ENCODE measurements at regions not wholly inside any gene's neighbourhood (a gene's known extent, or its start where the extent isn't known, plus 50 kb on each side); places are given as distances from the start of the nearest gene placed in this dataset.

GRCh38 chr2:150976604-150977003 is 285.1 kb downstream of the RBM43 start:
- intact Hi-C loops (cut with DNase I; ENCODE audit: low total_unique reads), result no loop called here
- Histone ChIP-seq H3K9me3 (no peaks in the 10 kb centered on the region), H3K4me3 (no peak overlapping the region), H3K27ac (no peak overlapping the region), H3K4me1 (no peaks in the 10 kb centered on the region), H3K36me3 (ENCODE audit: low read depth, missing control alignments) (no peaks in the 10 kb centered on the region), H3K27me3 (no peaks in the 10 kb centered on the region)
- DNase-seq, result no peak
- no peak for TF ChIP-seq POLR2A (IDR thresholded peaks at IDR 0.05)
- no peak for TF ChIP-seq CTCF (IDR thresholded peaks at IDR 0.05)

DNA sequence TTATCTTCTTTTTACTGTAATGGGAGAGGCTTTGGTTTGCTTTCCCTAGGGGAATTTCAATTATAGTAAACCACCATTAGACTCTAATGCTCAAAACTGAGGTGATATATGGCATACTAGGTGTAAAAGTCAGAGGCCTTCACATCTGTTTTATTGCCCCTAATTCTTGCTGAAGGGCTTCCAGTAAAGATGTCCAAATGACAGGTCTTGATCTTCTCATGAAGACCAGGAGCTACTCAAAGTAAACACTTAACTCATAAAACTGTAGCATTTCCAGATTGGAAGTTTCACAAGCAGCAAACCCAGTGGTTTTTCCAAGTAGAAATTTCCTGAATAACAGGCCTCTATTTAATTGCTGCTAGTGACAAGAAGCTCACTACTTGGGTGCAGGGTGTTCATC is 286.8 kb downstream of the RBM43 start:
- H3K4me3 ChIP-seq, result no peak overlapping the region
- intact Hi-C loops (cut with DNase I; ENCODE audit: low total_unique reads), result no loop called here
- TF ChIP-seq CTCF (IDR thresholded peaks at IDR 0.05), result no peak
- TF ChIP-seq POLR2A (IDR thresholded peaks at IDR 0.05), result no peak
- H3K36me3 ChIP-seq (ENCODE audit: low read depth, missing control alignments), result no peaks in the 10 kb centered on the region
- H3K27me3 ChIP-seq, result no peaks in the 10 kb centered on the region
- no peaks in the 10 kb centered on the region for H3K9me3 ChIP-seq
- DNase-seq, result no peak
- no peaks in the 10 kb centered on the region for H3K4me1 ChIP-seq
- no peak overlapping the region for H3K27ac ChIP-seq

DNA sequence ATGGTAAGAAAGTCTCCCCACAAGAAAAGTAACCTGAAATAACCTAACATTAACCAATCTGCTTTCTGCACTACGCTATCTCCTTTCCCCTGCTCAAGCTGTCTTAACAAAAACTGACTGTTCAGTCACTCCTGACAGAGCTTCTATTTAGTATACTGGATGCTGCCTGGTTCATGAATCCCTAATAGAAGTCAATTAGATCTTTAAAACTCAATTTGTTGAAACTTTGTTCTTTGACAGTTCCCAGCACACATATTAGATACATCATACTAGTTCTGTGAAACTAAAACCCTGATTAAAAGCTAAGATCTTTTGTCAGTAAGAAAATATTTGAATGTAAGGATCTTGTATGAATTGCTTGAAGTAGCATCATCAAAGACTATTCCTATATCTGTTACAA is 287.4 kb downstream of the RBM43 start:
- no peaks in the 10 kb centered on the region for H3K36me3 ChIP-seq (ENCODE audit: low read depth, missing control alignments)
- no peak overlapping the region for H3K4me3 ChIP-seq
- H3K9me3 ChIP-seq, result no peaks in the 10 kb centered on the region
- no peaks in the 10 kb centered on the region for H3K27me3 ChIP-seq
- TF ChIP-seq CTCF (IDR thresholded peaks at IDR 0.05) (no peak), POLR2A (IDR thresholded peaks at IDR 0.05) (no peak)
- WGBS, 2 donors, result 97 to 98% methylated on average over 1 of the region's 1 CpG
- H3K4me1 ChIP-seq, result no peaks in the 10 kb centered on the region
- H3K27ac ChIP-seq, result no peak overlapping the region
- intact Hi-C loops (cut with DNase I; ENCODE audit: low total_unique reads), result no loop called here
- no peak for DNase-seq

- H3K27ac ChIP-seq, result no peak overlapping the region
- intact Hi-C loops (cut with DNase I; ENCODE audit: low total_unique reads), result no loop called here
- no peaks in the 10 kb centered on the region for H3K9me3 ChIP-seq
- H3K4me1 ChIP-seq, result no peaks in the 10 kb centered on the region
- no peak for DNase-seq
- H3K27me3 ChIP-seq, result no peaks in the 10 kb centered on the region
- 74 to 88% methylated on average over 3 of the region's 3 CpGs for WGBS, 2 donors
- no peak for TF ChIP-seq CTCF (IDR thresholded peaks at IDR 0.05)
- no peak for TF ChIP-seq POLR2A (IDR thresholded peaks at IDR 0.05)
- H3K4me3 ChIP-seq, result no peak overlapping the region
- no peaks in the 10 kb centered on the region for H3K36me3 ChIP-seq (ENCODE audit: low read depth, missing control alignments)
Observed at GRCh38 chr2:150971910-150972309, 289.8 kb downstream of the RBM43 start.

- DNase-seq, result no peak
- Histone ChIP-seq H3K27me3 (no peaks in the 10 kb centered on the region), H3K9me3 (no peaks in the 10 kb centered on the region), H3K36me3 (ENCODE audit: low read depth, missing control alignments) (no peaks in the 10 kb centered on the region), H3K27ac (no peak overlapping the region), H3K4me3 (no peak overlapping the region), H3K4me1 (no peaks in the 10 kb centered on the region)
- 77 to 88% methylated on average over 5 of the region's 5 CpGs for WGBS, 2 donors
- intact Hi-C loops (cut with DNase I; ENCODE audit: low total_unique reads), result no loop called here
- TF ChIP-seq CTCF (IDR thresholded peaks at IDR 0.05), result no peak
- TF ChIP-seq POLR2A (IDR thresholded peaks at IDR 0.05), result no peak
Observed at GRCh38 chr2:150963336-150963735, 298.3 kb downstream of the RBM43 start.

Measured in testis (tissue), 2 donors.